CD14-positive monocyte (primary cell): ENCODE measurements at regions not wholly inside any gene's neighbourhood (a gene's known extent, or its start where the extent isn't known, plus 50 kb on each side); places are given as distances from the start of the nearest gene placed in this dataset.

ENCODE experiments used
- DNase-seq, 3 donors: peaks; one replicate each; pipeline ENCODE4 v3.0.0-alpha.2; 2011 to 2022
- H2AFZ ChIP-seq: 2 replicates; pipeline ENCODE4 v1.6.0; 2012; ENCODE audit warnings: mild to moderate bottlenecking, low read depth, low read length, inconsistent platforms; ENCODE audit not compliant: insufficient read depth, poor library complexity, severe bottlenecking
- H3K27ac ChIP-seq, 2 donors: 1 replicate in 1 of 2; 2 replicates in 1 of 2; pipeline ENCODE4 v1.5.1; 2012 to 2013; ENCODE audit warnings: low read length in 2 of 2, control low read depth in 1 of 2, inconsistent platforms in 1 of 2, low read depth in 1 of 2, mild to moderate bottlenecking in 1 of 2
- H3K27me3 ChIP-seq, 2 donors: one replicate each; pipeline versions ENCODE4 v1.6.0 to v1.6.1; 2011 to 2013; ENCODE audit warnings: low read length in 2 of 2; ENCODE audit not compliant: control insufficient read depth in 2 of 2, insufficient read depth in 2 of 2
- H3K36me3 ChIP-seq, 2 donors: replicated peaks in 1 of 2; 1 replicate in 1 of 2; 2 replicates in 1 of 2; pipeline versions ENCODE4 v1.5.1 to v1.6.1; 2012 to 2013; ENCODE audit warnings: low read length in 2 of 2, control low read depth in 1 of 2, inconsistent platforms in 1 of 2, mild to moderate bottlenecking in 1 of 2; ENCODE audit not compliant: insufficient read depth in 2 of 2, control insufficient read depth in 1 of 2
- H3K4me1 ChIP-seq, 2 donors: 1 replicate in 1 of 2; 2 replicates in 1 of 2; pipeline versions ENCODE4 v1.5.1 to v1.6.1; 2012 to 2013; ENCODE audit warnings: low read length in 2 of 2, control low read depth in 1 of 2, inconsistent platforms in 1 of 2, mild to moderate bottlenecking in 1 of 2, moderate library complexity in 1 of 2; ENCODE audit not compliant: insufficient read depth in 2 of 2, control insufficient read depth in 1 of 2
- H3K4me2 ChIP-seq: replicated peaks from 2 replicates; pipeline ENCODE3; 2012; ENCODE audit warnings: low read length, moderate library complexity, mild to moderate bottlenecking; ENCODE audit not compliant: poor library complexity, severe bottlenecking; ENCODE audit errors: extremely low read depth
- H3K4me3 ChIP-seq, 3 experiments: fragments of 200-600 bp in 1 of 3; sonication (generic) in 1 of 3; replicated peaks in 1 of 3; 1 replicate in 2 of 3; 2 replicates in 1 of 3; pipeline ENCODE4 v1.5.1; 2011 to 2013; ENCODE audit warnings: low read length in 3 of 3, mild to moderate bottlenecking in 3 of 3, control low read depth in 2 of 3, low read depth in 2 of 3, inconsistent platforms in 1 of 3, moderate library complexity in 1 of 3
- H3K79me2 ChIP-seq: 2 replicates; pipeline ENCODE4 v1.6.0; 2012; ENCODE audit warnings: mild to moderate bottlenecking, control low read depth, inconsistent platforms, low read length, moderate library complexity; ENCODE audit not compliant: insufficient read depth
- H3K9ac ChIP-seq: 2 replicates; pipeline ENCODE4 v1.6.0; 2017; ENCODE audit warnings: low read length, mild to moderate bottlenecking; ENCODE audit not compliant: insufficient read depth, poor library complexity, severe bottlenecking
- H3K9me3 ChIP-seq, 2 donors: replicated peaks in 1 of 2; 1 replicate in 1 of 2; 2 replicates in 1 of 2; pipeline versions ENCODE4 v1.5.1 to v1.6.1; 2012 to 2013; ENCODE audit warnings: low read length in 2 of 2, control low read depth in 1 of 2; ENCODE audit not compliant: control insufficient read depth in 1 of 2, insufficient read depth in 1 of 2
- H4K20me1 ChIP-seq: 2 replicates; pipeline ENCODE4 v1.6.0; 2012; ENCODE audit warnings: mild to moderate bottlenecking, low read length, control low read depth, moderate library complexity; ENCODE audit not compliant: insufficient read depth
- H3K27ac Mint-ChIP-seq, 7 donors: one replicate each; pipeline ENCODE4 v1.8.0; 2020; ENCODE audit warnings: mild to moderate bottlenecking in 7 of 7, mixed read lengths in 7 of 7, moderate library complexity in 6 of 7, inconsistent platforms in 2 of 7
- H3K27me3 Mint-ChIP-seq, 3 donors: one replicate each; pipeline ENCODE4 v1.8.0; 2021 to 2022; ENCODE audit warnings: low read depth in 3 of 3, mild to moderate bottlenecking in 3 of 3, mixed read lengths in 3 of 3, moderate library complexity in 3 of 3, inconsistent platforms in 1 of 3
- H3K36me3 Mint-ChIP-seq, 2 donors: one replicate each; pipeline ENCODE4 v1.8.0; 2020; ENCODE audit warnings: mixed read lengths in 2 of 2, inconsistent platforms in 1 of 2, mild to moderate bottlenecking in 1 of 2
- H3K4me1 Mint-ChIP-seq: one replicate; pipeline ENCODE4 v1.8.0; 2020; ENCODE audit warnings: mild to moderate bottlenecking, mixed read lengths
- H3K4me3 Mint-ChIP-seq, 2 donors: one replicate each; pipeline ENCODE4 v1.8.0; 2020; ENCODE audit warnings: mild to moderate bottlenecking in 2 of 2, mixed read lengths in 2 of 2, moderate library complexity in 1 of 2
- H3K9me3 Mint-ChIP-seq, 7 donors: one replicate each; pipeline ENCODE4 v1.8.0; 2020 to 2022; ENCODE audit warnings: mixed read lengths in 7 of 7, mild to moderate bottlenecking in 6 of 7, moderate library complexity in 6 of 7, inconsistent platforms in 2 of 7
- WGBS: methylation state at CpG from one replicate; pipeline ENCODE4 v1.1.5; 2013; ENCODE audit warnings: missing lambda C conversion rate; ENCODE audit not compliant: insufficient coverage; 5-methylcytosine and 5-hydroxymethylcytosine counted together
- intact Hi-C, 2 donors: fragments of 100-400 bp; cut with micrococcal nuclease; formaldehyde crosslinking; loops; one replicate each; pipeline versions ENCODE4 v1.15.0 to v1.15.1; 2023
- TF ChIP-seq, protein P1 (sequence below): fragments of 200-600 bp; IDR thresholded peaks from one replicate; pipeline ENCODE4 v1.8.0; 2022; ENCODE audit warnings: antibody characterized with exemption, mild to moderate bottlenecking

DNA sequence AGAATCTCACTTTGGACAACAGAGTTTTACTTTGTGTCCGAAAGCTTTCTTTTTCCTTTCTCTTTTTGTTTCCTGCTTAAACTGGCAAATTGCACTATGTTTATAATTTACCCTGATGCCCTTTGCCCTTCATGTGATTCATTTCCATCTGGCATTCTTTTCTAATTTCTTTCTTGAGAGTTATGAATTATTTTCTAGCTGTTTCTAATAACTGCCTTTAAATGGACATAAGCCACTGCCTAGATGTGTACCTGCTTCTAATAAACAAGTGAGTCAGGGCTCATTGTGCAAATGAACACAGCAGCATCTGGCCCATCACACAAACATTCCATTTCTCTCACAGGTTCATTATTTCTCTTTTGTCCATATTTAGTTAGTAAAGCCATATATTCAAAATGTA, 242.3 kb upstream of the GPRIN3 start:
- TF ChIP-seq, protein P1, sequence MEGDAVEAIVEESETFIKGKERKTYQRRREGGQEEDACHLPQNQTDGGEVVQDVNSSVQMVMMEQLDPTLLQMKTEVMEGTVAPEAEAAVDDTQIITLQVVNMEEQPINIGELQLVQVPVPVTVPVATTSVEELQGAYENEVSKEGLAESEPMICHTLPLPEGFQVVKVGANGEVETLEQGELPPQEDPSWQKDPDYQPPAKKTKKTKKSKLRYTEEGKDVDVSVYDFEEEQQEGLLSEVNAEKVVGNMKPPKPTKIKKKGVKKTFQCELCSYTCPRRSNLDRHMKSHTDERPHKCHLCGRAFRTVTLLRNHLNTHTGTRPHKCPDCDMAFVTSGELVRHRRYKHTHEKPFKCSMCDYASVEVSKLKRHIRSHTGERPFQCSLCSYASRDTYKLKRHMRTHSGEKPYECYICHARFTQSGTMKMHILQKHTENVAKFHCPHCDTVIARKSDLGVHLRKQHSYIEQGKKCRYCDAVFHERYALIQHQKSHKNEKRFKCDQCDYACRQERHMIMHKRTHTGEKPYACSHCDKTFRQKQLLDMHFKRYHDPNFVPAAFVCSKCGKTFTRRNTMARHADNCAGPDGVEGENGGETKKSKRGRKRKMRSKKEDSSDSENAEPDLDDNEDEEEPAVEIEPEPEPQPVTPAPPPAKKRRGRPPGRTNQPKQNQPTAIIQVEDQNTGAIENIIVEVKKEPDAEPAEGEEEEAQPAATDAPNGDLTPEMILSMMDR = no peak
- H3K36me3 Mint-ChIP-seq = no peaks in the 10 kb centered on the region
- no peaks in the 10 kb centered on the region for H3K9me3 ChIP-seq
- no peaks in the 10 kb centered on the region for H3K36me3 ChIP-seq
- no peak overlapping the region for H2AFZ ChIP-seq
- H3K27ac ChIP-seq = no peak overlapping the region
- no peak overlapping the region for H3K4me3 ChIP-seq
- no peak overlapping the region for H3K27ac Mint-ChIP-seq
- no peaks in the 10 kb centered on the region for H3K79me2 ChIP-seq
- H3K4me1 Mint-ChIP-seq = no peaks in the 10 kb centered on the region
- H3K4me2 ChIP-seq = no peak overlapping the region
- H3K4me3 Mint-ChIP-seq = no peak overlapping the region
- DNase-seq = no peak
- no peaks in the 10 kb centered on the region for H3K27me3 ChIP-seq
- no CpG with 5 or more reads among the region's 1 CpG for WGBS
- no peaks in the 10 kb centered on the region for H3K4me1 ChIP-seq
- H3K9ac ChIP-seq = no peak overlapping the region
- H4K20me1 ChIP-seq = no peaks in the 10 kb centered on the region
- peaks cover 0 to 6% (median 3%) of the 10 kb centered on the region in 7 donors for H3K9me3 Mint-ChIP-seq
- intact Hi-C loops = no loop called here
- H3K27me3 Mint-ChIP-seq = peaks cover 0 to 1% (median 0%) of the 10 kb centered on the region in 3 donors

DNA sequence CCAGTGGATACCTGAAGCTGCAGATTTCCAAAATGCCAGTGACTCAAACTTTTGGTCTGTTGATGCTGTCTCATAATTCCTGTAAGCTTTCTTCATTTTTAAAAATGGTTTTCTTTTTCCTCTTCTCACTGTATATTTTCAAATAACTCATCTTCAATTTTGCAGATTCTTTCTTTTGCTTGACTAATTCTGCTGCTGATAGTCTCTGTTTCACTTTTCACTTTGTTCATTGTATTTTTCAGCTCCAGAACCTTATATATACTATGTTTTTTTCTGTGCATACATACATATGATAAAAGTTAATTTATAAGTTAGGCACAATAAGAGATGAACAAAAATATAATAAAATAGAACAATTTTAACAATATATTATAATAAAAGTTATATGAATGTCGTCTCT, 237.7 kb upstream of the GPRIN3 start:
- H3K36me3 Mint-ChIP-seq = no peaks in the 10 kb centered on the region
- Histone ChIP-seq H3K27me3 (no peaks in the 10 kb centered on the region), H3K9me3 (peaks cover 0 to 10% of the 10 kb centered on the region in 2 donors), H4K20me1 (no peaks in the 10 kb centered on the region), H3K4me2 (no peak overlapping the region), H2AFZ (no peak overlapping the region), H3K79me2 (no peaks in the 10 kb centered on the region), H3K27ac (no peak overlapping the region), H3K9ac (no peak overlapping the region), H3K4me3 (no peak overlapping the region), H3K4me1 (no peaks in the 10 kb centered on the region), H3K36me3 (no peaks in the 10 kb centered on the region)
- peaks cover 4 to 15% (median 7%) of the 10 kb centered on the region in 7 donors for H3K9me3 Mint-ChIP-seq
- H3K4me3 Mint-ChIP-seq = no peak overlapping the region
- H3K4me1 Mint-ChIP-seq = no peaks in the 10 kb centered on the region
- TF ChIP-seq, protein P1 = no peak
- DNase-seq = no peak
- no peaks in the 10 kb centered on the region for H3K27me3 Mint-ChIP-seq
- WGBS = no CpG with 5 or more reads among the region's 1 CpG
- H3K27ac Mint-ChIP-seq = no peak overlapping the region
- intact Hi-C loops = no loop called here
